ENCODE measurements at regions not wholly inside any gene's neighbourhood (a gene's known extent, or its start where the extent isn't known, plus 50 kb on each side); places are given as distances from the start of the nearest gene placed in this dataset.
A peak's percentile ranks its signal among the peaks of the same experiment; 100 is the strongest.
"Not testable (repeated sequence)": the region's sequence is repeated elsewhere in the genome, so short reads cannot be mapped to it uniquely, and the experiment has no call there.

DNA sequence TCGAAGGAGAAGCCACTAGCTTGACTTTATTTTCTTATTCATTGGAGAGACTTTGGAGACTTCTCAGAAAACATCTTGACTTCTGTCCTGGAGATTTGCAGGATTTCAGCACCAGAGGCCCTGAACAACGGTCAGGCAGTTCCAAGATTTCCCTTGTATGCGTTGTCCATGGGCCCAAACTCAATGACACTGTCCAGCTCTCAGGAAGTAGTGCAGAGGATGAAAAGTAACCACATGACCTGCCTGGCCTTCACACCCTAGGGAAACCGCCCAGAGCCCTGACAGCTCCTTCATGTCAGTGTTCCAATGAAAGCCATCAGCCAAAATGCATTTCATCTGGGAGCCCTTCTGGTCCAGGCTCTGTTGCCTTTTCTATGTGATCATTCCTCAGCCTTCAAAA, 214.1 kb downstream of the BLID start:
- DNase-seq (ENCODE audit: low spot score), result no peak

DNA sequence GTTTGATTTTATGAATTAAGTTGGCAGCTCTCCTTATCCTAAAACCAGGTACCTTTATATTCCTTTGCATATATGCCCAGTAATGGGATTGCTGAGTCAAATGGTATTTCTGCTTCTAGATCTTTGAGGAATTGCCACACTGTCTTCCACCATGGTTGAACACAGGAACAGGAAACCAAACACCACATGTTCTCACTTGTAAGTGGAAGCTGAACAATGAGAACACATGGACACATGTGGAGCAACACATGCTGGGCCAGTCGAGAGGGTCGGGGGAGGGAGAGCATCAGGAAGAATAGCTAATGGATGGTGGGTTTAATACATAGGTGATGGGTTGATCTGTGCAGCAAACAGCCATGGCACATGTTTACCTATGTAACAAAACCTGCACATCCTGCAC, 214.6 kb downstream of the BLID start:
- DNase-seq (ENCODE audit: low spot score), result not testable (repeated sequence)

DNA sequence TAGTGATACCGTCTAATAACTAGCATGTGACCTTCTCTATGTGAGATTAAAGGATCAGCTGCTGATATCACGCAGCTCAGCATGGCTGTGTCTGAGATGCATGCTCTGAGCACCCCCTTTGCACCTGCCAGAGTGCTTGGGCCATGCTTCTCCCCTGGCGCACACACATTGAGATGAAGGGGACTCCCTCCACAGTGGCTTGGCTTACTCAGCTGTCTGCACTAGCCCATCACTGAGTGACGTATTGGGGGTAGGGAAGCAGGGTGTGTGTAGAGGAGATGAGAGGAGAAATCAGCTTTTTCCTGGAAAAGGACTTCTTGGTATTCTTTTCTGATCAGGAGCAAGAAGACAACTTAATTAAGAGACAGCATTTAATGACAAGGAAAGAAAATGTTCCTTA, 216.5 kb downstream of the BLID start:
- DNase-seq (ENCODE audit: low spot score), result no peak

DNA sequence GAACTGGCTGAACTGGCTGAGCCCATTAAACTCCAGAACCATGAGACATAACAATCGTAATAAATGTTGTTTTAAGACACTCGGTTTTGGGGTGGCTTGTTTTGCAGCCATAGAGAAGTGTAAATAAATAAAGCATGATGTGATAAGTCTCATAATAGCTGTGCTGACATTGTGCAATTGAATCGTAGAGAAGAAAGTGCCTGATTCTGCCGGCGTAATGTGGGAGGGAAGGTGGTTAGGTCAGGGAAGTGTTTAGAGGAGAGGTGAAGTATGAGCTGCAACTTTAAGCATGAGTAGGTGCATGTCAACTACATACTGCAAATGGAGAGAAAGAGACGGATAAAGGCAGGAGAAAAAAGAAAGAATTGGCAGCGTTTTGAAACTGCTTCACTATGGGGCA, 217.1 kb downstream of the BLID start:
- DNase-seq (ENCODE audit: low spot score), result no peak

DNA sequence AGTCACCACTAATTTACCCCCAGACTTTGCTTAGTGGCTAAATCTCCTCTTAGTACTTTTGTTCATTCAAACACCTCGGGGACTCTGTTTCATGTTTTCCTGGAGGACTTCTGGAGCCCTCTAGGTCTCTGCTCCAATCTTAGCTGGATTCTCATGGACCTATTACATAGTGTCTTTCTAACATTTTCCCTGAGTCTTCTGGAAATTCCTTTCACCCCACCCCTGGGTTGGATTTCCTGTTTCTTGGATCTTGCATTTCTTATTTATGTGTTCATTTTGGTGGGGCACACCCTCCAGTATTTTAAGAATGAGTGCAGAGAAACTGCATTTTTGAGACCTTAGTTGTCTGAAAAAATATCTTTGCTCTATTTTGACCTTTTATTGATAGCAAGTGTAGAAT, 220.1 kb downstream of the BLID start:
- DNase-seq (ENCODE audit: low spot score), result no peak

DNA sequence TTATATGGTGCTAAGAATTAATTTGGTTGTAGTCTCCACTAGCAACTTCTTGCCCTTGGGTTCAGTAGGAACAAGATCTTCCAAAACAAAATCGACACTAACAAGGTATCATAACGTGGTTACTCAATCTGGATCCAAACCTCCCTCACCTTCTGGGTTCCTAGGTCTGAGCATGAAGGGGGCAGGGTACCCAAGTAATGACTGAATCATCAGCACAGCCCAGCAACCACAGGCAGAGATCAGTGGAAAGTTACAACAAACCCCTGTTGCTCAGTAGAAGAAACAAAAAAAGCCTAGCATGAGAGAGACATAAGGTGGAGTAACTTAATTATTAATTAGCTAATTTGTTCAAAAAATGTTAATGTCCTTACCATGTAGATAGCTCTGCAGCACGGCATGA, 221.4 kb downstream of the BLID start:
- DNase-seq (ENCODE audit: low spot score), result no peak

DNA sequence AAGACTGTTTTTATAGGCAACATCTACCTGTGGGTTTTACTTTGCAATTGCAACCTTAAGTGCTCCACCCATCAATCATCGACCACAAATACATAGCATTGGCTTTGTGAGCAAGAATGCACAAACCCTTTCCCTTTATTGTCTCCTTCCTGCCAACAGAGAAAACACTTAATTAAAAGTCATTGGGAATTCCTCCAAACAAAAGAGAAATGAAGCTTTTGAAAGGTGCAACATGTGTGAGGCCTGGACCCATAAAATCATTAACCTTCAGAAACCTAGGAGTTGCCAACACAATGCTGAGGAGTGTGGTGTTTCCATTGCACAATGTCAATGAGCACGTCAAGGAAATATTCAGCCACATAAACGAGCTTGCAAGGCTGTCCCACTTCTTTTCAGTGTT, 223.2 kb downstream of the BLID start:
- DNase-seq (ENCODE audit: low spot score), result no peak

DNA sequence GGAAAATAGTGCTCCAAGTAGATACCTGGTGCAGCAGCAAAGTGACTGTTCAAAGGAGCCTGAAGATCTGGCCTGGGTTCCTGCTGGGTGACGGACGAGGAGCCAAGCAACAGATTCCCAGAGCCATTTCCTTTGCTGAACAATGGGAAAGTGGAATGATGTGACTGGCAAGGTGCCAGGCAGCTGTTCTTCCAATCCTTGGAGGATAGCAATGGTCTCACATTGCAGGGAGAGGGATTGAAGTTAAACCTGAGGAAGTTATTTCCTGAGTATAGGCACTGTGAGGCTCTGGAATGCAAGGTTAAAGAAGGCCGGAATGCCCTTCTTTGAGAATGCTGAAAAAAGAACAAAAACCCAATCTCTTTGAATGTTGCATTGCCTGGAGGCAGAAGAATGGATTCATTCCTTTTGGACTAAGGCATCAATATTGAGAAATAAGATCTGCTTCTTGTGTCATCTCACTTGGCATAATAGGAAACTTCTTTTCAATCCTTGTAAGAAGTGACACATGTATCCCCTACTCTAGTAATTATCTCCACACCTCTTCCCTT, 223.8 kb downstream of the BLID start:
- no peak for DNase-seq (ENCODE audit: low spot score)

DNA sequence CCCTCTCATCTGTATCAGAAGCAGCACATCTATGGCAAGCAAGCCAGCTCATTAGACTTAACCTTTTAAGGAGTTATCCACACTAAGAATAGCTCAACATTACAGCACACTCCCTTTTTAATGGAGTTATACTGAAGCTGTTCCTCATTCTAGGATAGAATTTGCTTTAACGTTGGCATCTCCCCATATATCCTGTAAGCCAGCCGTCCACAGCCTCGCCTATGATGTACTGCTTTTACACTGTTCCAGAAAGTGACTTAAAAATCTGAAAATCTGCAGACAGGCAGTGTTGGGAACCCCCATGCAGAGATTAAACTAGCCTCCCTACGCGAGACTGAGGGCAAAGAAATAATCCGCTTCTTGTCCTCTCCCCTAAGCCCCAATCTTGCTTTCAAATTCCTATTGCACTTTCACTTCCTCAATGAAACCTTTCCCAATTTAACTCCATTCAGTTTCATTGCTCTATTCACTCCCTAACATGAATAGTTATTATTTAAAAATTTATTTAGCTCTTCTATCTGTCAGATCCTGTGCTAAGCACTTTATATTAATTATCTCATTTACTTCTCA, 225.0 kb downstream of the BLID start:
- DNase-seq (ENCODE audit: low spot score), result no peak

DNA sequence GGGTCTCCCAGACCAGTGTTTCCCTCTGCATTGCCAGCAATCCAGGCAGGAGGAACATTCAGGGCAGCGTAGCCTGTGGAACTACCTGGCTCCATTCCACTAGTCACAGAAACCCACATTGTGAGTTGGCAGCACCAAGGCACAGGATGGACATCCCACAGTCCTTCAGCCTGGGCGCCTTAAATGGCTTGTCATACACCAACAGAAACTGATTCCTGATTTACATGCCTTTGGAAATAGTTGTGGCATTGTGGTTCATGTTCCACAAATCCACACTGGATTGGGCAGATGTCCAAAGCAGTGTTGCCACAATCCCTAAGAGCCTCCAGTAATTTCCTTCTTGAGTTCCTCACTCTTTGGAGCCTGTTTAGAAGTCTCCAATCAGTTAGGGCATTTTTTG, 225.6 kb downstream of the BLID start:
- no peak for DNase-seq (ENCODE audit: low spot score)

DNA sequence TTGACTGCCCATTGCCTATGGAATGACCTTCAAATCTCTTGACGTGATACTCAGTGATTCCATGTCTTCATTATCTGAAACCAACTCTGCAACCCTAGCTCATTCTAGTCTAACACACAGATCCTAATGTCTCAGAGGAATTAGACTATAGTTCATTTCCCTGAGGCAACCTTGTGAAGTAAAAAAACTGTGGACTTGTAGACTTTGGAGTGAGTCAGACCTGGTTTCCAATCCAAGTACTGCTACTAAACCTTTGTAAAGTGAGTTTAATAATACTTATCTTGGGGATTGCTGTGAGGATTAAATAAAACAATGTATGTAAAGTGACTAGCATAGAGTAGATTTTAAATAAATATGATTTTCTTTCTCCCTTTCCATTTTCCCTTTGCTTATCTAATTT, 226.1 kb downstream of the BLID start:
- no peak for DNase-seq (ENCODE audit: low spot score)

DNA sequence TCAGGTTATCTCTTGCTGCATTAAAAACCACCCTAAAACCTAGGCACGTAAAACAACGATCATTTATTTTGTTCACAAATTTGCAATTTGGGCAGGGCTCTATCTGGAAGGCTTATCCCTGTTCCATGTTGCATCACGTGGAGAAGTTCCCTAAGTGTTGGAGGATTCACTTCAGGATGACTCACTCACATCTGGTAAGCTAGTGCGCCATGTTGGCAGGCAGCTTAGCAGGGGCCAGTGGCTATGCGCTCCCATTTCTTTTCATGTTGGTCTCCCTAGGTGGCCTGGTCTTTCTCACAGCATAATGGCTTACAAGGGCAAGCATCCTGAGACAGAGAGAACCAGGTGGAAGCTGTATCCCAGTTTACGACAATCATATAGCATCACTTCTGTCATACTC, 226.8 kb downstream of the BLID start:
- no peak for DNase-seq (ENCODE audit: low spot score)

DNA sequence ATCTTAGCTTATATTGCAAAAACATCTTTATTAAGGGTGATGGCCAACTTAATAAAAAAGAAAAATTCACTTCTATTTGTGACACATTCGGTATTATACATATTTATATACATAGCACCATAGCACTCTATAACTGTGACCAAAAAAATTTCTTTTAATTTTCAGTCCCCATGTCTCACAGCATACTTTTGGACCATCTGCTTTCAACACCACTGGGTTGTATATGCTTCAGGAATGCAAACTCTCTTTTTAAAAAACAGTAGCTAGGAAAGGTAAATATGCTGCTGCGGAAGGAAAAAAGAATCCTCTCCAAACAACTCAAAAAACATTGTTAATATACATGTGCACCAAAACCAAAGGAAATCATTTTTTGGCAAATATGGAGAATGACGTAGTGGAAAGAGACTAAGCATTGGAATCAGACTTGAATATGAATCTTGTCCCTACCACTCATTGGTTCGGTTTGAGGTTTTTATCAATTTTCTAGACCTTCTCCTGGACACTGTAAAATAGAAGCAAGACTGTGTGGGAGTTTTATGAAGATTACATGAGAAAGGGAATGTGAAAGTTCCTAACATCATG, 227.9 kb downstream of the BLID start:
- no peak for DNase-seq (ENCODE audit: low spot score)

DNA sequence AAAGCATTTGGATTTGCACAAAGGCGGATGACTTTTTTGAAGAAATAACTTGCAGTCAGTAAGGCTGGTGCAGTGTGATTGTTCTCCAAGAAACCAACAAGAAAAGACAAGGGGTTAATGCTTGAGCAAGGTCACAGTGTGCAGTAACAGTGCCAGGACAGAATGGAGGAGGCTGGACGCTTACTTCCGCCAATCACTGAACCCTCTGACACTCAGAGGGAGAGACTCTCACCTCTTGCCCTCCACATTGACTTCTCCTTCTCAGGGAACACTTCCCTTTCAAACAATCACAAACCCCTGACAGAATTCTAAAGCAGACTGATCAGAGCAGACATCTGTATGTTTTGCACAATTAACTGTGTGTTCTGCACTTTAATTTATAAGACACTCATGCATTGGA, 228.4 kb downstream of the BLID start:
- peak; percentile 0 for DNase-seq (ENCODE audit: low spot score)

DNA sequence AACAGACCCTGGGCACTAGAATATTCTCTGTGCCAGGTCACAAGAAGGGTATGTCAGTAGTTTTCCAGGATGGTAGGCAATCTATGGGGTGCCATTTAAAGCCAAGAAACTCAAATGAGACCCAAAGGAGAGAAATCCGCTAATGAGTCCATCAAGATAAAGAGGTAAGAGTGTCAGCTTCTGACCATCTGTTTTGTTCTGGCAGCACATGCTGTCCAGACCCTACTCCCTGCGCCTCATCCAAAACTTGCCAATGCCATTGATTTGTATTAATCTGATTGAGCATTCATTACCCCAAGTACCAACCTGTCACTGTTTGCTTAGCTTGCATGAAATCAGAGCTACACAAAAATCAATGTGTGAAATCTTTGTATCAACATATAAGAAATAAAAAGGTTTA, 229.0 kb downstream of the BLID start:
- DNase-seq (ENCODE audit: low spot score), result no peak

DNA sequence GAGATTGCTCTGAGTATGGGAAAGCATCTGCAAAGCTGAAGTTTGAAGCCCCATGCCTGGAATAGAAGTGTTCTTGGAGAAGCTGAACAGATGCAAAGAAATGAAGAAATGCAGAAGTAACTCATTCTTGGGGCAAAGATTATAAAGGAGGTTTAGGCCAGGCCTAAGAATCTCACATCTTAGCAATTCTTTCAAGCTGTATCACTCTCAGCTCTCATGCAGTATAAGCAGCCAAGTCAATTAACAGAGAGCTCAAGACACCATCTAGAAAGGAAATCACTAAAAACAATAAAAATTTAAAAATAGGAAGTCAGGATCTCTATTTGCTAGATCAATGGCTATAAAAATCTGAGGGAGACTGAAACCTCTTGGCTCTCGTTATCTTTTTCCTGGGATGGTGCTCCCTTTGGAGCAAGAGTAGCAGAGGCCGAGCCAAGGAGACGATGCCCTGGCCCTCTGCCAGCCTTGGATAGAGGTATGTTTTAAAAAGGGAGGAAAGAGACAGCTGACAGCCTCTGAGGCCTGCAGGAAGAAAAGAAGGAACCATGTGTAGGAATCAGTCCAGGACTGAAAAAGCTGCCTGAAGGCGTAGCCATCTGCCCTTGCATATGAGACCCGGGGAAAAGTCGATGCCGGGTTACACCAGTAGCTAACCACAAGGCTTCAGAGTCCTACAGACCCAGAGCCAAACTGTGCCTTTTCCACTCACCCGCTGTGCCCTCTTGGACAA, 229.8 kb downstream of the BLID start:
- DNase-seq (ENCODE audit: low spot score), result no peak

DNA sequence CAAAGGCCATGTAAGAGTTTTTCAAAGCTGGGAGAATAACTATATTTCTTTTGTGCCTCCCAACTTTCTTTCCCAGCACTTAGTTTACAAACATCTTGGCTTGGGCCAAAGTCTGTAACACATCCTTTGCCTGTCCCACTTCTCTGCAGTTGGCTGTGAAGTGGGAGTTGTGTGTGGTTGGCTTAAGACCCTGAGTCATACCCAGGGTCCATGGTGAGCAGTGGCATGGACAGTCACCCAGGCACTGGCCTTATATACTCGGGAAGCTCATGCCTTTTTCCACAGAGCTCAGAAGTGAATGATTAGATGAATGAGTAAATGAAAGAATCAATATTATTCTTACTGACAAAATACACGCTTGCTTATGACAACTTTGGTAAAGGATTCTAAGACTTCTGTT, 231.4 kb downstream of the BLID start:
- no peak for DNase-seq (ENCODE audit: low spot score)

DNA sequence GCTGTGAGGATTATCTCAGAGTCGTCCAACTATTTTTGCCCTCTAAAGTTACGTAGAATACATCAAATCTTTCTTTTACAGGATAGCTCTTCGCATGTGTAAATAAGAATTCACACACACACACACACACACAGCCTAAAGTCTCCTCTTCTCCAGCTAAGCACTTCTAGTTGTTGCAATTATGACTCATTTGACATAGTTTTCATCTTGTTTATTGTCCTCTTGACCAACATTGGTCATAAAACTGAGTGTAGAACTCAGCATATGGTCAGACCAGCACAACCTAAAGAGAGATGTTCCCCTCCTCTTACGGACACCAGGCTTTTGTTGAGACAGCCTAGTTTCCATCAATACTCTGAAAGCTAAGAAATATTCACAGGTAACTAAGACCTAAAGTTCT, 234.2 kb downstream of the BLID start:
- no peak for DNase-seq (ENCODE audit: low spot score)

DNA sequence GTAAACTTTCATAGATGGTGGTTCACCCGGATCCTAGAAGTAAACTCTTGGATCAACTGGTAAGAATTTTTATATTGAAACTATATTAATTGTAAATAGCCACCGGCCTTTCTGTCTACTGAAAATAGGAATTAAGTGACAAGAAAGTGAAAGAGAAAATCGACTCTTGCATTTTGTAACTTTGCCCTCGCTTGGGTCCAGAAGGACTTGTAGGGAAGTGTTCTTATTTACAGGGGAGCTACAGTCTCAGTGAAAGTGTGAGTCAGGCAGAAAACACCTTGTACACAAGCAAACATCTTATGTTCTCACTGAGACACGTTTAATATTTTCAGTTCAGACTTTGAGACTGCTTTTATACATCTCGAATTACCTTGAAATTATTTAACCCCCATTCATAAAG, 238.9 kb downstream of the BLID start:
- no peak for DNase-seq (ENCODE audit: low spot score)

DNA sequence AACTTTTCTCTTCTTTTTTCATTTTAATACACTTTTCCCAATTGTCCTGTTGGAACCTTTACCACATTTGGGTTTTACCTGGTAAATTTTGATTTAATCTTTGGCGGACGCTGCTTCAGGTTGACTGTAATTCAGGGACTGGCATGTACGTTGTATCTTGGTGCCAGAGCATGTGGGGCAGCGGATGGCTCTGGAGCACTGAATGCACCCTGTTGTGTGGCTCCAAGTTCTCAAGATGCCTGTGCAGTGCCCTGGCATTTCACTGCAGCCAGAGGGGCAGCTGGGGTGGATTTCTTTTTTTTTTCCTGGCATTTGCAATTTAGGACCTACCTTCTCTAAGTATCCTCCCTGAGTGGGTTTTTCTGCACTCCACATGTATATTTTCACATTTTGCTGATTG, 242.2 kb downstream of the BLID start:
- DNase-seq (ENCODE audit: low spot score), result no peak

DNA sequence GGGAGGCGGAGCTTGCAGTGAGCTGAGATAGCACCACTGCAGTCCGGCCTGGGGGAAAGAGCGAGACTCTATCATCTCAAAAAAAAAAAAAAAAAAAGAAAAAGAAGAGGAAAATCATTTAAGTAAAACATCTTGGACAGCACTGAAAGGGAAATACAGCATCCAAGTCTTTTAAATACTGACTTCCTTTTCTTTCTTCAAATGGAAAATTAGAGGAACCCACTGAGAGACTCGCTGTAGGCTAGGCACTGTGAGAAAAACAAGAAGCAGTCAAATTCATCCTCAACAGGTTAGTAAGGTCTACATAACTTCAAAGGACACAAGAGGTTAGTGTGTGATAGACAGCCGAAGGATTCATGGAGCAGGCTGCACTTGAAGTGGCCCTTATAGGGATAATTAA, 243.7 kb downstream of the BLID start:
- no peak for DNase-seq (ENCODE audit: low spot score)

DNA sequence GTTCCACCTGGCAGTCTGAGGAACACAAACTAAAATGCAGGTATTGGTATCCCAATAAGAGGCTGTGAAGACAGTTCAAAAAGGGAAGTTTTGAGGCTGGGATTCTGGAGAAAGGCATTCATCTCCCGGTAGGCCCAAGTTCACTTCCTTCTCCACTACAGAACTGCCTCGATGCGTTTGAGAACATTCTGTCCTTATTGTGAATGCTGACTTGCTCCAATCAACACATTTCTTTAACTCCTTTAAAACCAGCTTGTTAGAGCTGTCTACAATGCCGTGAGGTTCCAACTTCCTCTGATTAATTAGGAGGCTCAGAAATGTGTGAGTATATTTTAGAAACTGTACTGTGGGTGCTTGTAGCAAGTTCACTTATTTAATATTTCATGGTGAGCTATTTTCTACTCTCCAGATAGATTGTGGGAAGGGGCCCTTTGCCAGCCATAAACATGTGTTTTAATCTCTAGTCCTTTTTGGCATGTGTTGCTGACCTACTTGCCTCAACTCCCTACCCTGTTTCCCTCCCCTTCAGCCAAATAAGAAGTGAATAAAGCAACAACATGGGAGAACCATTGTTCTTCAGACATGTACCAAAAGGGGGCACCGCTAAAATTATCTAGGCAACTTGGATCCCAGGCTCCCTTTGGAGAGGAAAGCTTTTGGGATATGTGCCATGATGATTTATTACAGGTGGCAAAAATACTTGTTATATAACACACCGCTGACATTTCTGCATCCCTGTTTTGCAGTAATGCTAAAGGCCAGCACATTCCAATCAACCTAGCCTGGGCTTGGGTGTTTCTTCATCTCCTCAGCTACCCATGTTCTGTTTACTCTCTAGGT, 245.6 kb downstream of the BLID start:
- no peak for DNase-seq (ENCODE audit: low spot score)

DNA sequence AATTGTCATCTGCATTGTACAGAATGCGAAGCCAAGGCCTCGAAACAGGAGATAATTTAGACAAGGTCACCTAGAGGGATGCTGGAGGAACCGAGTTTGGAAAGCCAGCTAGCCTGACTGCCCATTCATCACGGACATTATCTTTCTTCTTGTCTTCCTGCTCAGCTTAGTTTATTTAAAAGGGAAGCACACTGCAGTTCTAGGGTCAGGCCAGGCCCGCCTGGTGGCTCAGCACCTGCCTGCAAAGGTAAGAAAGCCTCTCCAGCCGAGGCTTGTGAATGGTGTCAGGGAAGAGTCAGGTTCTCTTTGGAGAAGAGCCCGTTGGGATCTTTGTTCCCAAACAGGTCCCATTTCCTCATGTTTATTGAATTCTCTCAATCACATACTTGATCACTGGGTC, 246.5 kb downstream of the BLID start:
- DNase-seq (ENCODE audit: low spot score), result no peak

Measured in CD4-positive, alpha-beta T cell treated with Interleukin-15 for 4 hours (primary cell).